Stimulated activated CD4-positive, alpha-beta T cell treated with anti-CD3 and anti-CD28 coated beads, Interleukin-2, amount 100 ng/mL, for 24 hours (primary cell): ENCODE measurements at regions not wholly inside any gene's neighbourhood (a gene's known extent, or its start where the extent isn't known, plus 50 kb on each side); places are given as distances from the start of the nearest gene placed in this dataset.
"Not testable (repeated sequence)": the region's sequence is repeated elsewhere in the genome, so short reads cannot be mapped to it uniquely, and the experiment has no call there.

ENCODE experiments used
- DNase-seq, 2 donors: peaks; one replicate each; pipeline ENCODE4 v3.0.0-alpha.2; 2020

GRCh38 chr7:29651477-29651876 is 87.8 kb downstream of the PRR15 start:
- no peak for DNase-seq

DNA sequence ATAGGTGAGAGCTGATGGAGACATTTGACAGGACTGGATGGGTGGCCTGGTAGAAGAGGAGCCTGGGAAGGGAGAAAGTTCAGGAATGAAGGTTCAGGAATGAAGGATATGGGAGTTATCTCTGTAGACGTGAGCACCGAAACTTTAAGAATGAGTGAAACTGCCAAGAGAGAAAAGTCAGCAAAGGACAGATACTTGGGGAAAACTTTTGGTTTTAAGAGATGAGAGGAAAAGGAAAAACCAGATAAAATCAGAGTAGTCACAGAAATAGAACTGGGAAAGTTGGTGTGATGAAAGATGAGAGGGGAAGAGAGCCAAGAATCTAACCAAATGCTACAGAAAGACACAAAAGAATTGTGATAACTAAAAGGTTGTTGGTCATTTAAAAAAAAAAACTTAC is 88.9 kb downstream of the PRR15 start:
- no peak for DNase-seq

DNA sequence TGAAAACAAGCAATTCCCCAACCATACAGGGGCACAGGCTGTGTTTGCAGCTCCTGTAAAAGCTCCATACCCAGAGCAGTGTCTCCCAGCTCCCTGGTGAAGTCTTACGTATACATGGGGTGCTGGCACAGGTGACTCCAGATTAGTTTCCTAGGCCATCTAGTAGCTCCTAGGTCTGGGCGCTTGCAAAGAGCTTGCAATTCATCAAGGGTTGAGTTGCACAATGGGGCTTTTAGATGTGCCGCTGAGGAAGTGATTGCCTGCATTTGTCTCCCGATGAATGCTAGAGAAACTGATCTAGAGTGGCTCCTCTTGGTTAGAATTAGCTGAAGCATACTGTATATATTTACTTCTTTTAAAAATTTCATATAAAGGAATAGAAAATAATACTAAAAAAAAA is 90.7 kb downstream of the PRR15 start:
- not testable (repeated sequence) for DNase-seq

- no peak for DNase-seq
Measured at GRCh38 chr7:29657288-29657687, 93.7 kb downstream of the PRR15 start.

DNA sequence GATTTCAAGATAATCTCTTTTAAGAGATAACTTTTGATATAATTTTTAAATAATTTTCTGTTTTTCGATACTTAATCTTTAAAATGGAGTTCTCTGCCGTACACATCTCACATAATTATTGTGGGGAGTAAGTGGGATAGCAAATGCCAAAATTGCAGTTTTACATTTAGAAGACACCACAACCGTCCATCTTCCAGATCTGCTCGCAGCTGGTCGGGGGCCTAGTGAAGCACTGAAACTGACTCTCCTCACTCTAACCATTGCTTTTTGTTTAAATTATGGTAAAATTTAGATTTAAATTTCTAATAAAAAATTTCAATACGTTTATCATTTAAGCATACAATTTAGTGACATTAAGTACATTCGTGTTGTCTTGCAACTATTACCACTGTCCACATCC is 94.2 kb downstream of the PRR15 start:
- DNase-seq, result no peak

GRCh38 chr7:29659213-29659612 is 95.6 kb downstream of the PRR15 start:
- DNase-seq, result not testable (repeated sequence)

DNA sequence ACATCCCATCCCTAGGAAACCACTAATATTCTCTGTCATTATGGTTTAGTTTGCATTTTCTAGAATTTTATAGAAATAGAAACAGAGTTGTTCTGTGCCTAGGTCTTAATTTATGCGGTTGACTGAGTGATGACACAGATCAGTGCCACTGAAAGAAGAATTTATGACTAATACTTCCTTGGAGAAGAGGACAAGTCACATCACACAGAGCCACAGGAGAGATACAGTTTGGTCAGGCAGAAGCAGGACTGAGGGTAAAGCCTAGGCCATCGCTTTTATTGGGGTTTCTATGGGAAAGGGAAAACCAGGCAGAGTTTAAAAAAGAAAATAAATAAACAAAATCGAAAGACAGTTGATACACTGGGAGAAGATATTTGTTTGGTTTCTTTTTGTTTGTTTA is 99.3 kb downstream of the PRR15 start:
- not testable (repeated sequence) for DNase-seq

- DNase-seq, result not testable (repeated sequence)
Measured at GRCh38 chr7:29664999-29665398, 101.4 kb downstream of the PRR15 start.

DNA sequence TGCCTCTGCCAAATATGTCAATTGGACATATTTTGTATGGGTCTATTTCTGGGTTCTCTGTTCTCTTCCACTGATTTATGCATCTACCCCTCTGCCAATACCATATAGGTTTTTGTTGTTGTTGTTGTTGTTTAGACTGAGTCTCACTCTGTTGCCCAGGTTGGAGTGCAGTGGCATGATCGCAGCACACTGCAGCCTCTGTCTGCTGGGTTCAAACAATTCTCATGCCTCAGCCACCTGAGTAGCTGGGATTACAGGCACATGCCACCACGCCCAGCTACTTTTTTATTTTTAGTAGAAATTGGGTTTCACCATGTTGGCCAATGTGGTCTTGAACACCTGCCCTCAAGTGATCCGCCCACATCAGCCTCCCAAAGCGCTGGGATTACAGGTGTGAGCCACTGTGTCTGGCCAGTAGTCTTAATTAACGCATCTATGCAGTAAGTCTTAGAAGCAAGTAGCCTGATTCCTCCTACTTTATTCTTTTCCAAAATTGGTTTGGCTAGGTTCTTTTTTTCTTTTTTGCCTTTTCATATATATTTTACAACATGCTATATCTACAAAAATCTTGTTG is 103.5 kb downstream of the PRR15 start:
- DNase-seq, result not testable (repeated sequence)

- not testable (repeated sequence) for DNase-seq
Measured at GRCh38 chr7:29671286-29671685, 107.7 kb downstream of the PRR15 start.

- not testable (repeated sequence) for DNase-seq
Measured at GRCh38 chr7:29673635-29674034, 110.0 kb downstream of the PRR15 start.

DNA sequence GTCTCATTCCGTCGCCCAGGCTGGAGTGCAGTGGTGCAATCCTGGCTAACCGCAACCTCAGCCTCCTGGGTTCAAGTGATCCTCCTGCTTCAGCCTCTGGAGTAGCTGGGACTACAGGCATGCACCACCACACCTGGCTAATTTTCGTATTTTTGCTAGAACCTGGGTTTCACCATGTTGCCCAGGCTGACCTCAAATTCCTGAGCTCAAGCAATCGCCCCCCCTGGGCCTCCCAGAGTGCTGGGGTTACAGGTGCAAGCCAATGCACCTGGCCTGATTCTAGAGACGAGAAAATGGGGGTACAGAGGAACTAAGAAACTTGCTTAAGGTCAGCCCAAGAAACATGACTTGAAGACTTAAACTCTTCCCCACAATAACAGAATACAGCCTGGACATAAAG is 111.0 kb downstream of the PRR15 start:
- DNase-seq, result not testable (repeated sequence)

DNA sequence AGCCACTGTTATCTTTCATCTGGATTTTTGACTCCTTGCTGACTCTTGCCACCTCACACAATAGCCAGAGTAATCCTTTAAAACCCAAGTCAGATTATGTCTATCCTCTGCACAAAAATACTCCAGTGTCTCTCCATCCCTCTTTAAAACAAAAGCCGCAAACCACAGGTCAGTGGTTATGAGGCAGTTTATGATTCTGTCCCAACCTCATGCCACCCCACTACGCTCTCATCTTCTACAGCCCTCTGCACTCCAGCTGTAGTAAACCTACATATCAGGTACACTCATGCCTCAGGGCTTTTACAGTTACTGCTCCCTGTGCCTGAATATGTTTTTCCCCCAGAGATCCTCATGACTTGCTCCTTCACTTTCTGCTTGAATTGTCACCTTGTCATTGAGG is 113.6 kb downstream of the PRR15 start:
- not testable (repeated sequence) for DNase-seq

GRCh38 chr7:29679963-29680362 is 116.3 kb downstream of the PRR15 start:
- DNase-seq, result not testable (repeated sequence)

DNA sequence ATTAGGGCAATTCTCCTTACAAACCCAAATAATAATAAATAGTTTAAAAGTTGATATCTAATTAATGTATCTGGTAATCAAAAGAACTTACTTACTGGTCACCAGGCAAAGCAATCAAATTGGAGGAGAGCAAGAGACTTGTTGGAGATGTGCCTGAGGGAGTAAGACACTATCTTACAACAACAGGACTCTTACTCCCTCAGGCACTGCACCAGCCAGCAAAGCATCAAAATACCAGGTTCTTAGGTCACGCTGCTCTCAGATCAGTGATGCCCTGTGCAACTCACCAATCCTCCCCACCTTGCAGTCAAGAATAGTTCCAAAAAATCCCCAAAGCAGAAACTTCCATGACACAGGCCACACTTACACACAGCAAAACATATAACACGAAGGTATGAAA is 117.0 kb downstream of the PRR15 start:
- not testable (repeated sequence) for DNase-seq

DNA sequence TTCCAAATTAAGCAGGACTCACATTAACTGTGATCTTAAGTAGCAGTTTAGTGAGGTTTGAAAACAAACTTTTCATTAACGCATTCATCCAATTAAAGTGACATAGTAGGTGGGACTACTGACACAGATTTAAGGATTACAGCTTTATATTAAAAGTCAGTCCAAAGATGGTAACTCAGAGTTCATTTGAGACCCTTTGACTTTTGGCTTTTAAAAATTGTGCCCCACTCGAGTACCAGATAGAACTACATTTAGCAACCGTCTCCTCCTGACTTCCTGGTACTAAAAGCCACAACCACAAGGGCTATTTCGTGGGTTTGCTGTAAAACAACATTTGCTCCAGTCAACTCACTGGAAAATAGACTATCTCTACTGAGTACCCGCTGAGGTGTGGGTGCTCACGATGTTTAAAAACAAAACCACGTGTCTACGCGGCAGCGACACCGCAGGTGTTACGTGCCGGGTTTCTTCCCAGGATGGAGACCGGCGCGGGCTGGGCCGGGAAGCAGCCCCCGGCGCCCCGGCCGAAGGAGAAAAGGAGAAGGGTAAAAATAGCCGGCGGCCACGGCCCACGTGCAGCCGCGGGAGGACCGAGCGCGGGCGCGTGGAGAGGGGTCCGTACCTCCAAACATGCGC is 120.6 kb downstream of the PRR15 start:
- DNase-seq, result not testable (repeated sequence)

DNA sequence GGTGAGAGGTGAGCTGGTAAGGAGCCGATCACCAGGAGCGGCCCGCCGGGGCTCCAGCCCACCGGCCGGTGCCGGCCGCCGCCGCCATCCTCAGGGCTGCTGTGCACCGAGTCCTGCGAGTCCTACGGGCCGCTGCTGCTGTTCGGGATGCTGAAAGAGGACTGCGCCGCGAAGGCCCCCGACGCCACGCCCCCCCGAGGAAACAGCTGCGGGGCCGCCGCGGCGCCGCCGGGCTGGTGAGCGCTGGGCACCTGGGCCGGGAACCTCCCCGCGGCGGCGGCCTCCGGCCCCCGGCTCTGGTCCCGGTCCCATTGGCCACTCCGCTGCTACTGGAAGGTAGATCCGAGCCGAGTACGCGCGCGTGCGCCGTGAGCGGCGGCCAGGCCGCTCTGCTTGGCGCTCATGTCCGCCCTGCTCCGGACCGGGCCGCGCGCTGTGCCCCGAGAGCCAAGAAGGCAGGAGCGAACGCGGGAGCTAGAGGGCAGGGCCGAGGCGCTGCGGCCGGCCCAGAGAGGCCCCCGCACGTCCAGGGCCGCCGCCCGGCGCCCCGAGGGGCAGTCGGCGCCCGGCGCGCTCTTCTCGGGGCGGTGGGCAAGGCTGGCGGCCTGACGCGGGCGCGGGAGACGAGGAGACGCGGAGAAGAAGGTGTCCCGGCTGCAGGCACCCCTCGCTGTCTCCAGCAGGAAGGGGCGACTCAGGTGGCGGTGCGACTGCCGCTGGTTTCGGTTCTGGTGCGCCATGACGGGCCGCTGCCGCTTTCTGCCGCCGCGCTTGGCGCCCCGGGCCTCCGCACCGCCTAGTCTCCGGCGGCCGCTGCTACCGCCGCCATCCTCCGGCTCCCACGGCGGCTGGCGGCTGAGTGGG is 121.3 kb upstream of the WIPF3 start:
- peak; percentile 30 to 59 for DNase-seq

DNA sequence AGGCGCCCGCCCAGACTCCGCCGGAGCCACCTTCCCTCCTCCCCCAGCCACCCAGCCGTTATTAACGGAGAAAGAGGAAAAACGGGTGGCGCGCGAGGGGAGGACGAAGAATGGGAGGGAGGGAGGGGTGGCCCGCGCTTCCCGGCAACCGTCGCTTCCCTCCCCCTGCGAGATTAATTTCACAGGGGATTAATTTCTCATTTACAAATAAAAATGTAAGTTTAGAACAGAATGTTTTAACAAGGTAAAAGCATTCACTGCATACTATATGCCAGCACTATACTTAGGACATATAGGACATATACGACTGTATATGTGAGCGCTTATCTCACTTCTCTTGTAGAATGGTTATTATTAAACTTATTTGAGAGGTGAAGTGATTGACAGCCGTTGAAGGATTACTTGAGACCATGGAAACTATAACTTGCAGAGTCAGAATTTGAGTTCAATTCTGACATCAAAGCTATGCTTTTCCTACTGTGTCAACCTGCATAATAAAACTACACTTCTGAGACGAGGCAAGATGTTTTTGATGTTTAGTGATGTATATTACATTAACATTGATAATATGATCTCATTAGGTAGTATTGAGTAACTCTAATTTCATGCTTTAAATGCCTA is 120.5 kb upstream of the WIPF3 start:
- not testable (repeated sequence) for DNase-seq

DNA sequence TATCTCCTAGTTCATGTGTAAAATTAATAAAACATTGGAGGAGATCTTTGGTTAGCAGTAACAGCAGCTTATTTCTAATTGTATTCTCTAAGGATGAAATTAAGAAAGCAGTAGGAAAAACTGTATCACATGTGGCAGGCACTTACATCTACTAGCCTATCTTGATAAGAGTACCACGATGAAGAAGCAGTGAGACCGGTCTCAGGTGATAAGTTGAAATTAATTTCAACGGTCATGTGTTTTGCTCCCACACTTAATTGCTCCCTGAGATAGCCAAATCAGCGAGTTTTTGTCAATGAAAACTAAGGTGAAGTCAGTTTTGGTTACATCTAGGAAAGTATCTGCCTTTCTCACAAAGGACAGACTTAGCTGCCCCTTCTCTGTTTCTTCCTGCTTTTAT is 115.8 kb upstream of the WIPF3 start:
- not testable (repeated sequence) for DNase-seq

GRCh38 chr7:29696402-29696801 is 109.9 kb upstream of the WIPF3 start:
- DNase-seq, result not testable (repeated sequence)

- not testable (repeated sequence) for DNase-seq
Measured at GRCh38 chr7:29699723-29700122, 106.6 kb upstream of the WIPF3 start.

DNA sequence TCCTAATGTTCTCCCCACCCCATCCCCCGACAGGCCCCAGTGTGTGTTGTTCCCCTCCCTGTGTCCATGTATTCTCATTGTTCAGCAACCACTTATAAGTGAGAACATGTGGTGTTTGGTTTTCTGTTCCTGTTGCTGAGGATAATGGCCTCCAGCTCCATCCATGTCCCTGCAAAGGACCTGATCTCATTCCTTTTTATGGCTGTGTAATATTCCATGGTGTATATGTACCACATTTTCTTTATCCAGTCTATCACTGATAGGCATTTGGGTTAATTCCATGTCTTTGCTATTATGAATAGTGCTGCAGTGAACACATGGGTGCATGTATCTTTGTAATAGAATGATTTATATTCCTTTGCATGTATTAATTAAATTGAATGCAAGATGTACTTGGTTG is 104.8 kb upstream of the WIPF3 start:
- DNase-seq, result not testable (repeated sequence)

DNA sequence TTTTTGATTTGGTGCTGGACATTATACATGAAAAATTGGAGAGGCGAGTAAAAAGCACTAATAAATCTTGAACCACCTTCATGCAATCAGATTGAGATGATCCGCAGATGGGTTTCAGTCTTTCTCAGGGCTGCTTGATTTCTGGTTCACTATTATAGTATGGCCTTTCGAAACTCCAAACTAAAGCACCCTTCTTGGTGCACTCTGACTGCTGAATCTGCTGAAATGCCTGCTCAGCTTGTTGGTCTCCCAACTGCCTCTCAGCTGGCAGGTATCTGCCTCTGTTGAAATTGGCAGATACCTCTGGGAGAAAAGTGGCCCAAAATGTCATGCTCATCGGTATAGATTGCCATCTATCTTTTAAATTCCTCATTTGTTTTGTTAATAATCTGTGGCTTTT is 102.5 kb upstream of the WIPF3 start:
- not testable (repeated sequence) for DNase-seq
